ENCODE measurements at regions not wholly inside any gene's neighbourhood (a gene's known extent, or its start where the extent isn't known, plus 50 kb on each side); places are given as distances from the start of the nearest gene placed in this dataset.
"Not testable (repeated sequence)": the region's sequence is repeated elsewhere in the genome, so short reads cannot be mapped to it uniquely, and the experiment has no call there.

DNA sequence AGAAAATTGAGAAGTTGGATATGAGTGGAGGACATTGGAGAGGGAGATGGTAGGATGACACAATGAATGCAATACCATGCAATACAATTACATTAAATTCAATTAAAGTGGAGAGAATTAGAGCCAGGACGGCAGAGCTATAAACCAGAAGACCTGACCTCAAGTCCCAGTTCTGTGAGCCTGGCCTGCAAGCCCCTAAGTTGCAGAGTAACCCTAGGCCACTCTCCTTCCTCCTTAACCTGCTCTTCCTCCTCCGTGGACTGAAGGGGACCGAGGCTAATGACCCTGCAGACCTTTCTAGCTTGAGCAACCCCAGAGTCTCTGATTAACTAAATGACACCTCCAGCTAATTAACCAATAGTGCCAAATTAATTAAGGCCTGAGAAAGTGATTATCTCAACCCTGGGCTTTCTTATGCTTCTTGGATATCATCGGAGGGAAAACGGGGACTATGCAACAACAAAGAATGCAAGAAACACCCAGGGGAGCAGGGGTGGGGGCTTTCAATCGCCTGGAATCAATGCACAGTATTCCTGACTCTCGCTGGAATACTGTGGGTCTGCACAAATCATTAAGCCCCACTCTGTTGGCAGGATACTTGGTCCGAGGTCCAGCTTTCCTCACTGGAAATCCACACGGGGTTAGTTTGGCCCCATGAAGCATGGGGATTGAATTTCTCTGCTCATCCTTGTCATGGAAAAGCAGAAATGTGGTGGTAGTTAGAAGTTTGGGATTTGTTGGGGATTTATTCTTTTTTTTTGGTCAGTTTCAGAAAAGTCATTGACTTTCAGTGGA lies 548.3 kb downstream of the MN1 start (continued):
- TF ChIP-seq, protein P1, sequence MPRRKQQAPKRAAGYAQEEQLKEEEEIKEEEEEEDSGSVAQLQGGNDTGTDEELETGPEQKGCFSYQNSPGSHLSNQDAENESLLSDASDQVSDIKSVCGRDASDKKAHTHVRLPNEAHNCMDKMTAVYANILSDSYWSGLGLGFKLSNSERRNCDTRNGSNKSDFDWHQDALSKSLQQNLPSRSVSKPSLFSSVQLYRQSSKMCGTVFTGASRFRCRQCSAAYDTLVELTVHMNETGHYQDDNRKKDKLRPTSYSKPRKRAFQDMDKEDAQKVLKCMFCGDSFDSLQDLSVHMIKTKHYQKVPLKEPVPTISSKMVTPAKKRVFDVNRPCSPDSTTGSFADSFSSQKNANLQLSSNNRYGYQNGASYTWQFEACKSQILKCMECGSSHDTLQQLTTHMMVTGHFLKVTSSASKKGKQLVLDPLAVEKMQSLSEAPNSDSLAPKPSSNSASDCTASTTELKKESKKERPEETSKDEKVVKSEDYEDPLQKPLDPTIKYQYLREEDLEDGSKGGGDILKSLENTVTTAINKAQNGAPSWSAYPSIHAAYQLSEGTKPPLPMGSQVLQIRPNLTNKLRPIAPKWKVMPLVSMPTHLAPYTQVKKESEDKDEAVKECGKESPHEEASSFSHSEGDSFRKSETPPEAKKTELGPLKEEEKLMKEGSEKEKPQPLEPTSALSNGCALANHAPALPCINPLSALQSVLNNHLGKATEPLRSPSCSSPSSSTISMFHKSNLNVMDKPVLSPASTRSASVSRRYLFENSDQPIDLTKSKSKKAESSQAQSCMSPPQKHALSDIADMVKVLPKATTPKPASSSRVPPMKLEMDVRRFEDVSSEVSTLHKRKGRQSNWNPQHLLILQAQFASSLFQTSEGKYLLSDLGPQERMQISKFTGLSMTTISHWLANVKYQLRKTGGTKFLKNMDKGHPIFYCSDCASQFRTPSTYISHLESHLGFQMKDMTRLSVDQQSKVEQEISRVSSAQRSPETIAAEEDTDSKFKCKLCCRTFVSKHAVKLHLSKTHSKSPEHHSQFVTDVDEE (CRISPR knock-in tag; IDR thresholded peaks at IDR 0.05) = no peak
- no peak for TF ChIP-seq RARB (CRISPR knock-in tag; IDR thresholded peaks at IDR 0.05)
- TF ChIP-seq ZC3H10 (CRISPR knock-in tag; IDR thresholded peaks at IDR 0.05) = no peak
- no peak for TF ChIP-seq ZFP30 (CRISPR knock-in tag; IDR thresholded peaks at IDR 0.05)
- TF ChIP-seq ZNF8 (CRISPR knock-in tag; IDR thresholded peaks at IDR 0.05) = no peak
- TF ChIP-seq CSDC2 (CRISPR knock-in tag; IDR thresholded peaks at IDR 0.05) = no peak
- no peak for TF ChIP-seq ZFP3 (CRISPR knock-in tag; IDR thresholded peaks at IDR 0.05)

DNA sequence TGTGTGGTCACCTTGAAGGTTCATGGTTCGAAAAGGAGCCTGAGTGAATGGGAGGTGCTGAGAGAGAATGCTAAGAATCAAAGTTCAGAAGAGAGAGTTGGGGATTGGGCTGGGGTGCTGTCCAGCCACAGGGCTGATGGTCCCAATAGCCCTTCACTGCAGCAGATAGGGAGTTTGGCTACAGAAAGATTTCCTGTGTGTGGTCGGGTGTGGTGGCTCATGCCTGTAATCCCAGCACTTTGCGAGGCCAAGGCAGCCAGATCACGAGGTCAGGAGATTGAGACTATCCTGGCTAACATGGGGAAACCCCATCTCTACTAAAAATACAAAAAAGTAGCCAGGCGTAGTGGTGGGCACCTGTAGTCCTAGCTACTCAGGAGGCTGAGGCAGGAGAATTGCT lies 547.5 kb downstream of the MN1 start:
- ATAC-seq = not testable (repeated sequence)

DNA sequence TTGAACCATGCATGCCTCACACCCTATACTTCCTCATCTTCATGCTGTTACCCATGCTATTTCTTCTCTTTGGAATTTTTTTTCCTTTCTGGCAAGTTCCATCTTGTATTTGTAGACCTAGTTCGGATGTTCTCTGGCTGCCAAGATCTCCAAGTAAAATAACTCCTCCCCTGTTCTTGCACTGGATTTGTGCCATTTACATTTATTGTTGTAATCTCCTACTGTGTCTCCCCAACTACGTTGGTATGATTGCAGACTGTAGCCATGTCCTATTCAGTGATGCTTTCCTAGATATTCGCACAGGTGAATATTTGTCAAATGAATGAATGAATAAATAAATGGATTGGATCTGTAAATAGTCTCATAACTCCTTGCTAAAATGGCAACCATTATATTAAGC lies 546.0 kb downstream of the MN1 start:
- TF ChIP-seq, protein P2, sequence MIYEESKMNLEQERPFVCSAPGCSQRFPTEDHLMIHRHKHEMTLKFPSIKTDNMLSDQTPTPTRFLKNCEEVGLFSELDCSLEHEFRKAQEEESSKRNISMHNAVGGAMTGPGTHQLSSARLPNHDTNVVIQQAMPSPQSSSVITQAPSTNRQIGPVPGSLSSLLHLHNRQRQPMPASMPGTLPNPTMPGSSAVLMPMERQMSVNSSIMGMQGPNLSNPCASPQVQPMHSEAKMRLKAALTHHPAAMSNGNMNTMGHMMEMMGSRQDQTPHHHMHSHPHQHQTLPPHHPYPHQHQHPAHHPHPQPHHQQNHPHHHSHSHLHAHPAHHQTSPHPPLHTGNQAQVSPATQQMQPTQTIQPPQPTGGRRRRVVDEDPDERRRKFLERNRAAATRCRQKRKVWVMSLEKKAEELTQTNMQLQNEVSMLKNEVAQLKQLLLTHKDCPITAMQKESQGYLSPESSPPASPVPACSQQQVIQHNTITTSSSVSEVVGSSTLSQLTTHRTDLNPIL (CRISPR knock-in tag; IDR thresholded peaks at IDR 0.05; ENCODE audit: low read depth) = no peak
- TF ChIP-seq ZFP30 (CRISPR knock-in tag; IDR thresholded peaks at IDR 0.05) = no peak
- TF ChIP-seq, protein P1 (CRISPR knock-in tag; IDR thresholded peaks at IDR 0.05) = no peak
- TF ChIP-seq ESRRG (CRISPR knock-in tag; IDR thresholded peaks at IDR 0.05) = no peak
- ATAC-seq = no peak

DNA sequence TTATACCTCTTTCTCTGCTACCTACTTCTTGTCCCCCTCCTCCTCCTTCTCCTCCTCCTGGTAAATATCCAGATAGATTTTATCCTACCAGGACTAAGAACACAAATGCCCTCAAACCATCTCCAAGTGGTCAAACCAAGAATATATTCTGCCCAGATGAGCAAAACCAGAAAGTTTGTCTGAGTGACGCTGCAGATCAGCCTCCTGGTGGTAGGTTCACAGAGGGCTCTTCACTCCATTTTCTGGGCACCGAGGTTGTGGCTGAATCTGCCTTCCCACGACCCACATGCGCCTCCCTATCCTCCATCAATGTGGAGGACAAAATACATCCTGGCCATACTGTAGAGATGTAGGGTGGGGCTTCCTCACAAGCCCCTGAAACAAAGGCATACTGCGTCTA lies 543.6 kb downstream of the MN1 start:
- TF ChIP-seq CSDC2 (CRISPR knock-in tag; IDR thresholded peaks at IDR 0.05) = no peak
- TF ChIP-seq GLIS3 (CRISPR knock-in tag; IDR thresholded peaks at IDR 0.05) = no peak
- TF ChIP-seq TCF4 (CRISPR knock-in tag; IDR thresholded peaks at IDR 0.05; ENCODE audit: borderline replicate concordance) = no peak
- no peak for ATAC-seq

DNA sequence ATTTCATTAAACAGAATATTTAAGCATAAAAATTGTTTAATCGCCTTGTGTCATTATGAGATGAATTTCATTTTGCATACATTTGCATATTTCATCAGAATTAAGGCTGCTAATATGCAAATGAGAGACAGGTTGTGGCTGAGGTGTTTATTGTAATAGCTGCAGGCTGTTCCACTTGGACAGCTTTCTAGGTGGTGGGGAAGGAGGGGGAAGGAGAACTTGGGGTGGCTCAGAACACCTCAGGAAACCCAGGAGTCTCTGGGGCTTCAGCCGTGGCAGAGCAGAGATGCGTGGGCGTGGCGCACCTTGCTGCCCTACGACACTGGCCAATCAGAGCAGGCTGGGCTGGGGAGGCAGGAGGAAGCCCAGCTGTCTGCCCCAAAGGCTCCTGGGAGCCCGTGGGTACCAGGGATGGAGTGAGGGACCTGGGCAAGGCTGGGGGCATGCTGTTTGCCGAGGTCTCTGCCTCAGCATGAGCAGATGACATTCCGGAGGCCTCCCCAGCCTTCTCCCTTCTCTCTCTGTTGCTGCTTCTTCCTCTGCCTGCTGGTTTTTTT lies 542.9 kb downstream of the MN1 start:
- no peak for ATAC-seq
- no peak for TF ChIP-seq CSDC2 (CRISPR knock-in tag; IDR thresholded peaks at IDR 0.05)

DNA sequence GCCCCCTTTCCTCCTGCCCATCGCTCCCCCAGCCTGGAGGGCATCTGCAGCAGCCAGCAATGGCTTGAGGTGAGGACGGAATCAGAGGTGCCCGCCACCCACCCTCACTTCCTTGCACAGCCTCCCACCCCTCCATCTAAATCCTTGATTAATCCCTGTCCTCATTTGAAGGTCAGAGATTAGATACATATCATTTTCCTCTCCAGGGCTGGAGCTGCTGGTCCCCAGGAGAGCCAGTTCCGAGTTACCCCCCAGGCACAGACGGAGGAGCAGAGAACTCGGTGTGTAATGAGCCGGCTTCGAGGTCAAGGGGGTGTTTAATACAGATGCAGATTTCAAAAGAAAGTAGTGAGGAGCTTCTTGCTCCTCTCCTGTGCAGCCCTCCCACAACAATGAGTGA lies 542.1 kb downstream of the MN1 start:
- no peak for ATAC-seq
- TF ChIP-seq ESRRG (CRISPR knock-in tag; IDR thresholded peaks at IDR 0.05) = no peak
- TF ChIP-seq, protein P2 (CRISPR knock-in tag; IDR thresholded peaks at IDR 0.05; ENCODE audit: low read depth) = no peak
- TF ChIP-seq ZNF70 (CRISPR knock-in tag; IDR thresholded peaks at IDR 0.05) = no peak
- TF ChIP-seq BACH2 (CRISPR knock-in tag; IDR thresholded peaks at IDR 0.05; ENCODE audit: borderline replicate concordance) = no peak
- no peak for TF ChIP-seq ZNF8 (CRISPR knock-in tag; IDR thresholded peaks at IDR 0.05)
- TF ChIP-seq, protein P3, sequence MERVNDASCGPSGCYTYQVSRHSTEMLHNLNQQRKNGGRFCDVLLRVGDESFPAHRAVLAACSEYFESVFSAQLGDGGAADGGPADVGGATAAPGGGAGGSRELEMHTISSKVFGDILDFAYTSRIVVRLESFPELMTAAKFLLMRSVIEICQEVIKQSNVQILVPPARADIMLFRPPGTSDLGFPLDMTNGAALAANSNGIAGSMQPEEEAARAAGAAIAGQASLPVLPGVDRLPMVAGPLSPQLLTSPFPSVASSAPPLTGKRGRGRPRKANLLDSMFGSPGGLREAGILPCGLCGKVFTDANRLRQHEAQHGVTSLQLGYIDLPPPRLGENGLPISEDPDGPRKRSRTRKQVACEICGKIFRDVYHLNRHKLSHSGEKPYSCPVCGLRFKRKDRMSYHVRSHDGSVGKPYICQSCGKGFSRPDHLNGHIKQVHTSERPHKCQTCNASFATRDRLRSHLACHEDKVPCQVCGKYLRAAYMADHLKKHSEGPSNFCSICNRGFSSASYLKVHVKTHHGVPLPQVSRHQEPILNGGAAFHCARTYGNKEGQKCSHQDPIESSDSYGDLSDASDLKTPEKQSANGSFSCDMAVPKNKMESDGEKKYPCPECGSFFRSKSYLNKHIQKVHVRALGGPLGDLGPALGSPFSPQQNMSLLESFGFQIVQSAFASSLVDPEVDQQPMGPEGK (CRISPR knock-in tag; IDR thresholded peaks at IDR 0.05; ENCODE audit: borderline replicate concordance) = no peak
- no peak for TF ChIP-seq TCF4 (CRISPR knock-in tag; IDR thresholded peaks at IDR 0.05; ENCODE audit: borderline replicate concordance)
- TF ChIP-seq PPARA (CRISPR knock-in tag; IDR thresholded peaks at IDR 0.05; ENCODE audit: borderline replicate concordance) = no peak
- TF ChIP-seq ZFP3 (CRISPR knock-in tag; IDR thresholded peaks at IDR 0.05) = no peak
- TF ChIP-seq OSR1 (CRISPR knock-in tag; IDR thresholded peaks at IDR 0.05) = no peak
- TF ChIP-seq, protein P4, sequence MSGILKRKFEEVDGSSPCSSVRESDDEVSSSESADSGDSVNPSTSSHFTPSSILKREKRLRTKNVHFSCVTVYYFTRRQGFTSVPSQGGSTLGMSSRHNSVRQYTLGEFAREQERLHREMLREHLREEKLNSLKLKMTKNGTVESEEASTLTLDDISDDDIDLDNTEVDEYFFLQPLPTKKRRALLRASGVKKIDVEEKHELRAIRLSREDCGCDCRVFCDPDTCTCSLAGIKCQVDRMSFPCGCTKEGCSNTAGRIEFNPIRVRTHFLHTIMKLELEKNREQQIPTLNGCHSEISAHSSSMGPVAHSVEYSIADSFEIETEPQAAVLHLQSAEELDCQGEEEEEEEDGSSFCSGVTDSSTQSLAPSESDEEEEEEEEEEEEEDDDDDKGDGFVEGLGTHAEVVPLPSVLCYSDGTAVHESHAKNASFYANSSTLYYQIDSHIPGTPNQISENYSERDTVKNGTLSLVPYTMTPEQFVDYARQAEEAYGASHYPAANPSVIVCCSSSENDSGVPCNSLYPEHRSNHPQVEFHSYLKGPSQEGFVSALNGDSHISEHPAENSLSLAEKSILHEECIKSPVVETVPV (CRISPR knock-in tag; IDR thresholded peaks at IDR 0.05) = no peak
- TF ChIP-seq ZNF565 (CRISPR knock-in tag; conservative IDR thresholded peaks at IDR 0.05; ENCODE audit: low read depth) = no peak
- TF ChIP-seq SNAI2 (CRISPR knock-in tag; IDR thresholded peaks at IDR 0.05) = no peak
- TF ChIP-seq ZC3H10 (CRISPR knock-in tag; IDR thresholded peaks at IDR 0.05) = no peak
